ENCODE measurements at regions not wholly inside any gene's neighbourhood (a gene's known extent, or its start where the extent isn't known, plus 50 kb on each side); places are given as distances from the start of the nearest gene placed in this dataset.
A peak's percentile ranks its signal among the peaks of the same experiment; 100 is the strongest.
"Not testable (repeated sequence)": the region's sequence is repeated elsewhere in the genome, so short reads cannot be mapped to it uniquely, and the experiment has no call there.

DNA sequence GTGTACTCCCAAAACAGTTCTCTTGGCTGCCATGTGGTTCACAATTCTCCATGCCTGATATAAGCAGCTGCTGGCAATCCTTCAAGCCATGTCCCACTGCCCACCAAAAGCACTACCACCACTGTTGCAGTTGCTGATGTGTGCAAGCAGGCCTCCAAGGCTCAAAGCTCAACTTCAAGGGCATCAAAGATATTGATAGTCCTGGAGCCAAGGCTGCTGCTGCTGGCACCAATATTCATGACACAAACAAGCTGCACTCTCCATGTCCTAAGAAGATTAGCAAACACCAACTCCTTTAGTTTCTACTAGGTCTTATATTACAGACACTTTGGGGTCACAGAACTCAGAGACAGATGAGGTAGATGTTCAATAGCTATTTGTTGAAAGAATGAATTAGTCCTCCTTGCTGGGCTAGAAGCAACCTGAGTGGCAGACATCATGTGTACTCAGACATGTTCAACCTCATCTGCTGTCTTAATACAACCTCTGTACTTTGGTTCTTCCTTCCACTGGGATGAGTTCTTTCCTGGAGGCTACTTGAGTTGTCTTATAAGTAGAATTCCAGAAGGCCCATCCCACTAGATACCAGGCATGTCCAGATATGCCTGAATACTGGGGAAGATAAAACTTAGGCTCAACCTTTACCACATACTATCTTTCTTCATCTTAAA, 104.5 kb upstream of the UGP2 start:
- Mint-ChIP-seq H3K27me3 (no peaks in the 10 kb centered on the region), H3K4me1 (ENCODE audit: low read depth) (no peaks in the 10 kb centered on the region), H3K4me3 (no peak overlapping the region), H3K36me3 (ENCODE audit: low read depth) (no peaks in the 10 kb centered on the region), H3K27ac (no peak overlapping the region), H3K9me3 (no peaks in the 10 kb centered on the region)
- intact Hi-C loops (cut with micrococcal nuclease): no loop called here

DNA sequence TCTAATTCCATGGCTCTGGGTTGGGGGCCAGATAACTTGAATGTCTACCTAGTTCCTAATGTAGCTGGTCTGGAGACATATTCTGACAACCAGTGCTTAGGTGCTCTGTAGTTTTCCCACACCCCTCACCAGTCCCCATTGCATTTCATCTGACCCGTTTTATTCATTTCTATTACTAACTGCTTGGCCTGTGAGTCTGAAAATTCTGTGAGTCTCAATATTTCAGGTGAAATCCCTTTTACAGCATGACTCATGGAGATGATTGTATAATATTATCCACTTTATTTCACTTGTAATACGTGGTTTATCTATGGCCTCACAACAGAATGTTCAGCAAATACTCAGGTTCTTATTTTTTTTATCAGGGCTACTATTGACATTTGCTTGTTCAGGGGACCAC, 103.7 kb upstream of the UGP2 start:
- Mint-ChIP-seq H3K4me1 (ENCODE audit: low read depth) (no peaks in the 10 kb centered on the region), H3K9me3 (no peaks in the 10 kb centered on the region), H3K4me3 (no peak overlapping the region), H3K27me3 (no peaks in the 10 kb centered on the region), H3K36me3 (ENCODE audit: low read depth) (no peaks in the 10 kb centered on the region), H3K27ac (no peak overlapping the region)
- intact Hi-C loops (cut with micrococcal nuclease): no loop called here

DNA sequence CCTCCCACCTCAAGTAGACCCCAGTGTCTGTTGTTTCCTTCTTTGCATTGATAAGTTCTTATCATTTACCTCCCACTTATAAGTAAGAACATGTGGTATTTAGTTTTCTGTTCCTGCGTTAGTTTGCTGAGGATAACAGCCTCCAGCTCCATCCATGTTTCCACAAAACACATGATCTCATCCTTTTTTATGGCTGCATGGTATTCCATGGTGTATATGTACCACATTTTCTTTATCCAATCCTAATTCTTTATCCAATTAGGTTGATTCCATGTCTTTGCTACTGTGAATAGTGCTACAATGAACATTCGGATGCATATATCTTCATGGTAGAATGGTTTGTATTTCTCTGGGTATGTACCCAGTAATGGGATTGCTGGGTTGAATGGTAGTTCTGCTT, 102.5 kb upstream of the UGP2 start:
- H3K4me3 Mint-ChIP-seq, H3K27me3 Mint-ChIP-seq: not testable (repeated sequence)

DNA sequence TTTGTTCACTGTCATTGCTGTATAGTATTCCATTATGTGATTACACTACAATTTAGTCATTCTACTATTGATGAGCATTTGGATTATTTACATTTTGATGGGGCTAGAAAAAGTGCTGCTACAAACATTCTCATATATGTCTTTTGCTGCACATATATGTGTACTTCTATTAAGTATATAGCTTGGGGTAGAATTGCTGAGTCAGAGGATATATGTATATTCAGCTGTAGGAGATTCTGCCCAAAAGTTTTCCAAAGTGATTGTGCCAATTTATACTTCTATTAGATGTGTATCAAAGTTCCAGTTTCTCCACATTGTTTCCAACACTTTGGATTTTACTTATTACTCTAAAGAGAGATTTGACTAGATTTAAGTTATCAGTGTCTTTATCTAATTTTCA, 101.7 kb upstream of the UGP2 start:
- H3K4me1 Mint-ChIP-seq (ENCODE audit: low read depth): peaks cover 7% of the 10 kb centered on the region
- H3K27me3 Mint-ChIP-seq: no peaks in the 10 kb centered on the region
- H3K9me3 Mint-ChIP-seq: no peaks in the 10 kb centered on the region
- intact Hi-C loops (cut with micrococcal nuclease): no loop called here
- H3K4me3 Mint-ChIP-seq: no peak overlapping the region
- no peaks in the 10 kb centered on the region for H3K36me3 Mint-ChIP-seq (ENCODE audit: low read depth)
- H3K27ac Mint-ChIP-seq: no peak overlapping the region

More for the DNA sequence above, 102.5 kb upstream of the UGP2 start:
- H3K27ac Mint-ChIP-seq; H3K4me1 Mint-ChIP-seq (ENCODE audit: low read depth); H3K36me3 Mint-ChIP-seq (ENCODE audit: low read depth); H3K9me3 Mint-ChIP-seq; intact Hi-C loops (cut with micrococcal nuclease): not testable (repeated sequence)

DNA sequence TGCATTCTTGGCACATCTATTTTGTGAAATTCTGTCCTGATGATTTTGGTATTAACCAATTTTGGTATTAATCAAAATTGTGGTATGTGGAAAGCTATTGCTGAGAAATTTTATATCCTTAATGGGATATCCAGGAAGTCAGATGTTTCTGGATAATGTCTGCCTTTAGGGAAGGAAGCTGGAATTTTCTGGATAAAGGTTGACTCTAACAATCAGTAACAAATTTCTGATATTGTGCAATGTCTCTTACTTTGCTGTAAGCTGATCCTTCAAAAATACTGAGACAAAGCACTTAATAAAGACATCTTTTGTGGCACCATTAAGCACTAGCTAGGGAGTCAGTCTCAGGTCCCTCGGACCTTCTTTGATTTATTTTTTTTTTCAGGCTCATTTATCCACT, 100.8 kb upstream of the UGP2 start:
- no peaks in the 10 kb centered on the region for H3K27me3 Mint-ChIP-seq
- H3K4me3 Mint-ChIP-seq: no peak overlapping the region
- peaks cover 7% of the 10 kb centered on the region for H3K4me1 Mint-ChIP-seq (ENCODE audit: low read depth)
- H3K9me3 Mint-ChIP-seq: no peaks in the 10 kb centered on the region
- intact Hi-C loops (cut with micrococcal nuclease): no loop called here
- H3K36me3 Mint-ChIP-seq (ENCODE audit: low read depth): no peaks in the 10 kb centered on the region
- H3K27ac Mint-ChIP-seq: no peak overlapping the region

DNA sequence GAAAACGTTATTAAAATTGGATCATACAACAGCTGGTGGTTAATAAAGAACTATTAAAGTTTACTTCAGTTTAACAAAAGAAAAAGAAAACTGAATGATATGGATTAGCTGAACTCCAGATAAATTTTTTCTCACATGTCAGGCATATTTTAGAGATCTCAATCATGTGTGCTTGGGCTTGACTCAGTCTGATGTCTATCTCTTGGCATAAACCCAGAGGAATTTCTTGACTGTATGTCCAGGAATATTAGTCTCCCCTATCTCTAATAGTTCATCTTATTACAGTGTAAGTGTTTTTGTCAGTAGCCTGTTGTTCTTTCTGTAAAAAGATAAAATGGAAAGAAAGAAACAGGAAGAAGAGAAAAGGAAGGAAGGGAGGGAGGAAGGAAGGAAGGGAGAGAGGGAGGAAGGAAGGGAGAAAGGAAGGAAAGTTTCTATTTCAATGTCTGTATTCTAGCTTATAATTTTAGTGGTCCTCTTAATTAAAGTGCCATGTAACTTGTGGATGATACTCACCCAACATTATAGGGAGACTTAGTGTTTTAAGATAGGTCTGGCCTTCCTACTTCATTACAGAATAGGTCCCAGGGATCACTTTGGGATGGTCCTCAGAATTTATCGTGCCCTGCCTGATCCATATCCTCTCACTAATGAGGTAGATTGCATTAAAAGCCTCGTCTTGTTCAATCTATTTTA, 99.7 kb upstream of the UGP2 start:
- Mint-ChIP-seq H3K4me3 (no peak overlapping the region), H3K4me1 (ENCODE audit: low read depth) (peaks cover 7% of the 10 kb centered on the region), H3K9me3 (peaks cover 8% of the 10 kb centered on the region), H3K27me3 (no peaks in the 10 kb centered on the region), H3K27ac (no peak overlapping the region), H3K36me3 (ENCODE audit: low read depth) (peaks cover 5% of the 10 kb centered on the region)
- intact Hi-C loops (cut with micrococcal nuclease): no loop called here

DNA sequence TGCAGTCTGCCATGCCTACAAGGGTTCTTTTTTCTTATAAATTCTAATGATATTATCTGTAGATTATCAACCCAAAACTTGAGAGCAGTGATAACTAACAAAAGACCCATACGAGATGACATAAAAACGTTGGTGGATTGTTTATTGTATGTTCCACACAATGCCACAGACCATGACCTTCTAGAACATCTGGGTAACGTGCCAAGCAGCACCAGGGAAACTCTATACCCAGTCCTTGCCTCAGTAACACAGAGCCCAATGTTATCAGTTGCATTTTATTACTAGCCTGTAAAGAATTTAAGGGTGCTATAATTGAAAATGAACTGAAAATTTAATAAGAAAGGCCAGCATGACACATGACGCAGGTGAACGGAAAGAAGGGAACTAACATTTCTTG, 99.1 kb upstream of the UGP2 start:
- peaks cover 7% of the 10 kb centered on the region for H3K4me1 Mint-ChIP-seq (ENCODE audit: low read depth)
- no peak overlapping the region for H3K4me3 Mint-ChIP-seq
- H3K36me3 Mint-ChIP-seq (ENCODE audit: low read depth): peaks cover 6% of the 10 kb centered on the region
- peaks cover 12% of the 10 kb centered on the region for H3K9me3 Mint-ChIP-seq
- no peak overlapping the region for H3K27ac Mint-ChIP-seq
- H3K27me3 Mint-ChIP-seq: no peaks in the 10 kb centered on the region
- intact Hi-C loops (cut with micrococcal nuclease): no loop called here

DNA sequence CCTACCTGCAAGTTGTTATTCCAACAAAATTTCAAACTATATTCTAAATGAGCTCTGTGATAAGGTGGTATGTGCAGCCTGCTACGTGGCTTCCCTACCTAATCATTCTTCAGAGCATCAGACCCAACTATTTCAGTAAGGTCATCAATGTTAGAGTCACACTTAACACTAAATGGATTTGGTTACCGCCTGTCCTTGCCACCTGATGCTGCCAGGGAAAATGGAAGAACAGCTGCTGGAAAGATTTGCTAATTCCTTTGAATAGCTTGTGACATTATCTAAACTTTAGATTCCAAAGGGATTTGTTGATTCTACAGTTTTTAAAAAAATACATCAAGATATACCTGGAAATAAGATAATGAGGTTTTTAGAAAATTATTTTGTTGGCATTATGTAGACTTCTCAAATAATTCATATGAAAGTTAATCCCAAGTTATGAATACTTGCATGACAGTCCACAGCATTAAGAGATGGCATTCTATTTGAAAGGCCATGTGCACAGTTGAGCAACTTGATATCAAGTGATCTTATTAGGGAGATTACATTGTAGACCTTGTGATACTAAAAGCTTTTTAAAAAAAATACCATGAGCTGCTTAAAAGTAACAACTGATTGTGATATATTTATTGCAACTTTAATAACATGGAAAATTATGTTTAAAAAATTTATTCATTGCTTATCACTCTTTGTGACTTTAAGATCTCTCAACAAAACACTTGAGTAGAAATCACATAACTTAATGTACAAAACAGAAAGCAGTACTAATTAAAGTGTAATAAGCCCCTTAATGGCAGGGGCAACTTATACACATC, 98.3 kb upstream of the UGP2 start:
- Mint-ChIP-seq H3K9me3 (peaks cover 12% of the 10 kb centered on the region), H3K4me1 (ENCODE audit: low read depth) (peaks cover 7% of the 10 kb centered on the region), H3K27ac (no peak overlapping the region), H3K4me3 (no peak overlapping the region), H3K36me3 (ENCODE audit: low read depth) (peaks cover 6% of the 10 kb centered on the region), H3K27me3 (no peaks in the 10 kb centered on the region)
- intact Hi-C loops (cut with micrococcal nuclease): no loop called here

DNA sequence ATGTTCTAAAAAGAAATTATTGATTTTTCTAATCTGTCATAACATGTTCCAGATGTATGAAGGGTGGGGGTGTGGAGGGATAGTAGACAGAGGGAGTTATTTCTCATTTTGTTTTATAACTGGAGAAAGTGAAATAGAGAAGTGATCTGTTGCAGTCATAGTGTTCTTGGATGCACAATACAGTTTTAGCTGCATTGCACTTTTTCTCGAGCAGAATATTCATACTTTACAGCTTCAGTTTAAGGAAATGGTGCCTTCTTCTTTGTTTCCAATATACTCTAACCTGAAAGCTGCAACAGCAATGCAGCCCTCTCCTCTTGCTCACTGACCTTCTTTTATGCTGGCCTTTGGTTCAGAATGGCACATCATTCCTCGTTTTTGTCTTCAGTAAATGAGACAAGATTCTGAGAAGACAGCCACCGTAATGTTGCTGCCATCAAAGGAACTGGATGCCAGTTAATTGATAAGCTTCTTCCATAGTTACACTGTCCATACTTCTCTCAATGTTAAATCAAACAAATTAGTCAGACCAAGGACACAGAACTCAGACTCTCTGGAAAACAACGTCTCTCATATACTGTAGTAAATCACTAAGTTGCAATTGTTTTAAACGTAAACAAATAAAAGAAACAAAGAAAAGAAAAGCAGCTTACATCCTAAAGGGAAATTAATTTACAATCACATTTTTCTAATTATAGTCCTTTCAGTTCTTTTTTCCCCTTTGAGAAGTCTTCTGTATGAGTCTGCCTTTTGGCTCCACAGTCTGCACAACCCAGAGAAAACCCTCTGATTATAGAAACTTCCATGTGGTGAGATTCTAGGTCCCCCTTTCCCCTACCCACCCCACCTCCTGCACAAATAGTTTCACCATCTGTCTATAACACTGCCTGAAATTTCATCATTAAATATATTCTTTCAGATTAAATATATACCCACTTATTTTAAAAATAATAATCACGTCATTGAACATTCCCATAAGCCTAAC, 97.4 kb upstream of the UGP2 start:
- peak overlapping the region; percentile 39 for H3K27ac Mint-ChIP-seq
- intact Hi-C loops (cut with micrococcal nuclease): no loop called here

DNA sequence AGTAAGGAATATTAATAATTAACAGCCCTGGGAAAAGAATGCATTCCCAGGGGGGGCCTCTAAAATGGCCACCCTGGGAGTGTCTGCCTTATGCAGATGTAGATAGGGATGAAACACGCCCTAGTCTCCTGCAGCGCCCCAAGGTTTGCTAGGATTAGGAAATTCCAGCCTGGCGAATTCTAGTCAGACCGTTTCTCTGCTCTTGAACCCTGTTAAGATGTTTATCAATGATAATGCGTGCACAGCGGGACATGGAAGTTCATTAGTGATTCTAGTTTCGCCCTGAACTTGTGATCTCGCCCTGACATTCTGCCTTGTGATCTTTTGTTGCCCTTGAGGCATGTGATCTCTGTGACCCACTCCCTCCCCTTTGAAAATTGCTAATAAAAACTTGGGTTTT, 95.1 kb upstream of the UGP2 start:
- intact Hi-C loops (cut with micrococcal nuclease): not testable (repeated sequence)
- H3K9me3 Mint-ChIP-seq: peaks cover 12% of the 10 kb centered on the region

More for the DNA sequence above, 97.4 kb upstream of the UGP2 start:
- Mint-ChIP-seq H3K27me3 (no peaks in the 10 kb centered on the region), H3K4me1 (ENCODE audit: low read depth) (peaks cover 7% of the 10 kb centered on the region), H3K36me3 (ENCODE audit: low read depth) (peaks cover 6% of the 10 kb centered on the region), H3K4me3 (no peak overlapping the region), H3K9me3 (peaks cover 12% of the 10 kb centered on the region)

DNA sequence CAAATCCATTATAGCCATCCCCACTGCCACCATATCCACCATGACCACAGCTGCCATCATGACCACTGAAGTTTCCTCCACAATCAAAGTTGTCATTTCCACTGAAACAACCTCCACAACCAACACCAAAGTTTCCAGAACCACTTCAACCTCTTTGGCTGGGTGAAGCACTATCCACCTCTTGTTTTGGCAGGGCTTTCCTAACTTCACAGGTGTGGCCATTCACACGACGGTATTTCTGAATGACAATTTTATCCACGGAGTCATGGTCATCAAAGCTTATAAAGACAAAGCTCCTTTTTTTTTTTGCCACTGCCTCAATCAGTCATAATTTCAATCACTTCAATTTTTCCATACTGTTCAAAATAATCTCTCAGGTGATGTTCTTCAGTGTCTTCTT, 89.8 kb upstream of the UGP2 start:
- intact Hi-C loops (cut with micrococcal nuclease): no loop called here
- peaks cover 5% of the 10 kb centered on the region for H3K9me3 Mint-ChIP-seq
- no peak overlapping the region for H3K4me3 Mint-ChIP-seq
- H3K36me3 Mint-ChIP-seq (ENCODE audit: low read depth): peaks cover 3% of the 10 kb centered on the region
- no peak overlapping the region for H3K27ac Mint-ChIP-seq
- H3K4me1 Mint-ChIP-seq (ENCODE audit: low read depth): peaks cover 5% of the 10 kb centered on the region
- H3K27me3 Mint-ChIP-seq: no peaks in the 10 kb centered on the region

More for the DNA sequence above, 95.1 kb upstream of the UGP2 start:
- H3K27ac Mint-ChIP-seq; H3K4me3 Mint-ChIP-seq; H3K4me1 Mint-ChIP-seq (ENCODE audit: low read depth); H3K27me3 Mint-ChIP-seq; H3K36me3 Mint-ChIP-seq (ENCODE audit: low read depth): not testable (repeated sequence)

DNA sequence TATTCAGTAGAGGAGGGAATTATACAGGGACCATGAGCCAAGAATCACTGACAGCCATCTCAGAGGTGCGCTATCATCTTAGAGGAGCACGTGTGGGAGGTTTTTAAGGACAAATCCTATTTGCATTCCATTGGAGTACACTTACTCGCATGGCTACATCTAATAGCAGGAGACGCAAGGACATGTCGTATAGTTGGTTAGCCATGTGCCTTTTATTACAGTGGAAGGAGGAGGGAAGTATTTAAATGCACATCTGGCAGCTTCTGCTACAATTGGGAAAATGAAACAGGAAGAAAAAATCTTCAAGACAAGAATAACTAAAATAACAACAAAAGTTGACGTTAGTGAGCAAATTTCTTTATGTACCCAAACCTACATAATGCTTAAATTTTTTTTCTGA, 86.5 kb upstream of the UGP2 start:
- no peaks in the 10 kb centered on the region for H3K9me3 Mint-ChIP-seq
- H3K4me3 Mint-ChIP-seq: no peak overlapping the region
- intact Hi-C loops (cut with micrococcal nuclease): no loop called here
- H3K27me3 Mint-ChIP-seq: no peaks in the 10 kb centered on the region
- no peaks in the 10 kb centered on the region for H3K36me3 Mint-ChIP-seq (ENCODE audit: low read depth)
- no peak overlapping the region for H3K27ac Mint-ChIP-seq
- peaks cover 5% of the 10 kb centered on the region for H3K4me1 Mint-ChIP-seq (ENCODE audit: low read depth)

DNA sequence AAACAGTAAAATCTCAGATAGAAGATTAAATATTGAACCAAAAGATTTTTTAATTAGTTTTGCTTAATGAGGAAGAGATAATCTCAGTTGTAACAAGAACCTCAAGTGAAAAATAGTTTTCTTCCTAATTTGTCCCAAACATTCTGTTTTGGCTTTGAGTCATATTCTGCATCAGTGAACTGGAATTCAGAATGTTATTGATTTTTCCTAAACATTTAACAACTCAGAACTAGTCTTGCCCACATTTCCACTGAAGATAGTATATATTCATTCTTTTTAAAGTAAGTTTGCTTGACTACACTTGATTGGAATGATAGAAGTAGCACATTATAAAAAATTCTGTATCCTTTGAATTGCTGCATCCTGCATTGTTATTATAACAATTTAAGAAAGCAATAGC, 85.7 kb upstream of the UGP2 start:
- intact Hi-C loops (cut with micrococcal nuclease): no loop called here
- no peak overlapping the region for H3K27ac Mint-ChIP-seq
- no peaks in the 10 kb centered on the region for H3K9me3 Mint-ChIP-seq
- no peaks in the 10 kb centered on the region for H3K36me3 Mint-ChIP-seq (ENCODE audit: low read depth)
- no peaks in the 10 kb centered on the region for H3K27me3 Mint-ChIP-seq
- no peak overlapping the region for H3K4me3 Mint-ChIP-seq
- peaks cover 5% of the 10 kb centered on the region for H3K4me1 Mint-ChIP-seq (ENCODE audit: low read depth)
